Transverse colon (tissue), 4 donors: ENCODE measurements at regions not wholly inside any gene's neighbourhood (a gene's known extent, or its start where the extent isn't known, plus 50 kb on each side); places are given as distances from the start of the nearest gene placed in this dataset.

Experiments used
- DNase-seq: peaks from one replicate; pipeline ENCODE4 v3.0.0-alpha.2; 2019
- H3K27ac ChIP-seq, 4 donors: fragments of 200-600 bp; sonication (generic); 2 replicates each; pipeline ENCODE4 v1.5.1; 2016 to 2018; ENCODE audit warnings: inconsistent platforms in 4 of 4
- H3K27me3 ChIP-seq: fragments of 200-600 bp; sonication (generic); 2 replicates; pipeline ENCODE4 v1.5.1; 2017; ENCODE audit warnings: inconsistent platforms
- H3K36me3 ChIP-seq, 4 donors: fragments of 200-600 bp; sonication (generic); 2 replicates each; pipeline ENCODE4 v1.5.1; 2017 to 2019; ENCODE audit warnings: inconsistent platforms in 4 of 4
- H3K4me1 ChIP-seq, 4 donors: fragments of 200-600 bp; sonication (generic); 2 replicates each; pipeline ENCODE4 v1.5.1; 2017 to 2020; ENCODE audit warnings: inconsistent platforms in 4 of 4
- H3K4me3 ChIP-seq, 4 donors: fragments of 200-600 bp; sonication (generic); 1 replicate in 1 of 4; 2 replicates in 3 of 4; pipeline versions ENCODE4 v1.5.1 to v1.6.1; 2017 to 2019; ENCODE audit warnings: inconsistent platforms in 4 of 4
- H3K9me3 ChIP-seq, 2 donors: fragments of 200-600 bp; sonication (generic); 2 replicates each; pipeline ENCODE4 v1.5.1; 2017 to 2019; ENCODE audit warnings: inconsistent platforms in 2 of 2
- EP300 ChIP-seq: sonication (generic); formaldehyde crosslinking; IDR thresholded peaks from one replicate; pipeline ENCODE4 v1.6.1; 2017; ENCODE audit warnings: antibody characterized with exemption, low read depth
- POLR2A ChIP-seq: fragments of 450-650 bp; IDR thresholded peaks from one replicate; pipeline ENCODE4 v1.6.1; 2016; ENCODE audit warnings: antibody characterized with exemption, mild to moderate bottlenecking, moderate library complexity
- POLR2AphosphoS5 ChIP-seq, 3 donors: sonication (generic); formaldehyde crosslinking; IDR thresholded peaks; one replicate each; pipeline ENCODE4 v1.6.1; 2016; ENCODE audit warnings: antibody characterized with exemption in 3 of 3
- WGBS, 2 donors: methylation state at CpG; one replicate each; pipeline ENCODE4 v1.1.5; 2018; ENCODE audit warnings: low coverage in 1 of 2; 5-methylcytosine and 5-hydroxymethylcytosine counted together
- in situ Hi-C, 4 donors: fragments of 200-750 bp; cut with MboI; loops; one replicate each; pipeline versions ENCODE4 v1.15.0 to v1.15.1; 2017; ENCODE audit warnings: low sequenced_read_pairs in 3 of 4, low pct_ligation_motif_present in 1 of 4, low pct_unique_long_range_greater_than_20kb in 1 of 4
- intact Hi-C: fragments of 100-400 bp; cut with DNase I; formaldehyde crosslinking; loops from one replicate; pipeline ENCODE4 v1.15.1; 2023; ENCODE audit warnings: low total_unique reads
- TF ChIP-seq, protein P1 (sequence below), 5 experiments: fragments of 200-600 bp in 3 of 5; fragments of 450-650 bp in 2 of 5; sonication (generic) in 3 of 5; IDR thresholded peaks; 1 replicate in 2 of 5; 2 replicates in 3 of 5; pipeline ENCODE4 v1.5.1; 2016 to 2017; ENCODE audit warnings: antibody characterized with exemption in 5 of 5, inconsistent platforms in 3 of 5, mild to moderate bottlenecking in 2 of 5, moderate library complexity in 1 of 5

DNA sequence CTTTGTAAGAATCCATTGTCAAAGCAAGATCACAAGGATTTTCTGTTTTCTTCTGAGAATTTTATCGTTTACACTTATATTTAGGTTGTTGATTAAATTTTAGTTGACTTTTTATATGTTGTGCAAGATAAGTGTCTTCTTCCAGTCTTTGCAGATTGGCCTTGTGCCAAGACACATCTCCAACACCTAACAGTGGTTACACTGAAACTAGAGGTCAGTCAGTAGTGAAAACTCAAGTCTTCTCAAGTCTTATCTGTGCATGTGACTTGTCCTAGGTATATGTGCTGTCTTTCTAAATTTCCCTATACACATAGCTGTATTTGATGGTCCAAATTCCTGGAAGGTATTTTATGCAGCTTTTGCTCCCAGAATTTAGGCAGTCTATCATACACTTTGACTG, 1183.2 kb upstream of the B3GALT2 start:
- in situ Hi-C loops, result no loop called here
- H3K27ac ChIP-seq, result no peak overlapping the region
- H3K4me3 ChIP-seq, result no peak overlapping the region
- no peaks in the 10 kb centered on the region for H3K27me3 ChIP-seq
- no peaks in the 10 kb centered on the region for H3K36me3 ChIP-seq
- TF ChIP-seq POLR2A (no peak), EP300 (no peak)
- TF ChIP-seq, protein P1, sequence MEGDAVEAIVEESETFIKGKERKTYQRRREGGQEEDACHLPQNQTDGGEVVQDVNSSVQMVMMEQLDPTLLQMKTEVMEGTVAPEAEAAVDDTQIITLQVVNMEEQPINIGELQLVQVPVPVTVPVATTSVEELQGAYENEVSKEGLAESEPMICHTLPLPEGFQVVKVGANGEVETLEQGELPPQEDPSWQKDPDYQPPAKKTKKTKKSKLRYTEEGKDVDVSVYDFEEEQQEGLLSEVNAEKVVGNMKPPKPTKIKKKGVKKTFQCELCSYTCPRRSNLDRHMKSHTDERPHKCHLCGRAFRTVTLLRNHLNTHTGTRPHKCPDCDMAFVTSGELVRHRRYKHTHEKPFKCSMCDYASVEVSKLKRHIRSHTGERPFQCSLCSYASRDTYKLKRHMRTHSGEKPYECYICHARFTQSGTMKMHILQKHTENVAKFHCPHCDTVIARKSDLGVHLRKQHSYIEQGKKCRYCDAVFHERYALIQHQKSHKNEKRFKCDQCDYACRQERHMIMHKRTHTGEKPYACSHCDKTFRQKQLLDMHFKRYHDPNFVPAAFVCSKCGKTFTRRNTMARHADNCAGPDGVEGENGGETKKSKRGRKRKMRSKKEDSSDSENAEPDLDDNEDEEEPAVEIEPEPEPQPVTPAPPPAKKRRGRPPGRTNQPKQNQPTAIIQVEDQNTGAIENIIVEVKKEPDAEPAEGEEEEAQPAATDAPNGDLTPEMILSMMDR (IDR thresholded peaks at IDR 0.05), result no peak
- 83 to 88% methylated on average over 1 of the region's 1 CpG for WGBS, 2 donors
- H3K4me1 ChIP-seq, result no peaks in the 10 kb centered on the region
- intact Hi-C loops, result no loop called here
- no peaks in the 10 kb centered on the region for H3K9me3 ChIP-seq
- DNase-seq, result no peak

DNA sequence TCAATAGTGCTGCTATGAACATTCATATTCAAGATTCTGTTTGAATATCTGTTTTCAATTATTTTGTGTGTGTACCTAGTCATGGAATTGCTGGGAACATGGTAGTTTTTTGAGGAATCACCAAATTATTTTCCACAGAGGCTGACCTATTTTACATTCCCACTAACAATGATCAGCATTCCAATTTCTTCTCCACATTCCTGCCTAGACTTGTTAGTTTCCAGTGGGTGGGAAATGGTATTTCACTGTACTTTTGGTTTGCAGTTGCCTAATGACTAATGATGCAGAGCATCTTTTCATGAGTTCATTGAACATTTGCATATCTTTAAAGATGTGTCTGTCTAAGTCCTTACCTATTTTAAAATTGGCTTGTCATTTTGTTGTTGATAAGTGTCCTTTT, 1182.6 kb upstream of the B3GALT2 start:
- TF ChIP-seq EP300, result no peak
- TF ChIP-seq, protein P1 (IDR thresholded peaks at IDR 0.05), result no peak
- TF ChIP-seq POLR2AphosphoS5 (IDR thresholded peaks at IDR 0.05), result no peak
- no peak for TF ChIP-seq POLR2A
- H3K27me3 ChIP-seq, result no peaks in the 10 kb centered on the region
- no peaks in the 10 kb centered on the region for H3K9me3 ChIP-seq
- in situ Hi-C loops (no loop called here), intact Hi-C loops (no loop called here)
- no peaks in the 10 kb centered on the region for H3K4me1 ChIP-seq
- DNase-seq, result no peak
- H3K27ac ChIP-seq, result no peak overlapping the region
- H3K36me3 ChIP-seq, result no peaks in the 10 kb centered on the region
- H3K4me3 ChIP-seq, result no peak overlapping the region

DNA sequence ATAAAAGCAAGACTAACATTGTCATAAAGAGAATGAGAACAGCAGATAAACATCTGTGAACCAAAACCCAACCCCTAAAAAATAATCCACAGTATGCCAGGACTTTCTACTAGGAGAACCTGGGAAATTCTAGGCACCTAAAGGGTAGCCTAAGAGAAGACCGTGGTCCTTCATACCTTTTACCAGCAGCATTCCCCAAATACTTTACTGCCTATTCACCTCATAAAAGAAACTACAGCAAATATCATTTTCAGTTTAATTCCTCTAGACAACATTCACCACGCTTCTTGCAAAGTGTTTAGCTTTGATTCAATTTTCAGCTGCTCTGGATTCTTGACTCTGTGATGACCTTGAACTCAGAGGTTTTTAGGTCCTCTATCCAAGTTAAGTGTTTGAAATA, 1180.7 kb upstream of the B3GALT2 start:
- Histone ChIP-seq H3K27me3 (no peaks in the 10 kb centered on the region), H3K4me3 (no peak overlapping the region), H3K27ac (no peak overlapping the region), H3K4me1 (no peaks in the 10 kb centered on the region), H3K9me3 (no peaks in the 10 kb centered on the region), H3K36me3 (no peaks in the 10 kb centered on the region)
- intact Hi-C loops, result no loop called here
- TF ChIP-seq, protein P1 (IDR thresholded peaks at IDR 0.05), result no peak
- TF ChIP-seq EP300 (no peak), POLR2A (no peak), POLR2AphosphoS5 (IDR thresholded peaks at IDR 0.05) (no peak)
- in situ Hi-C loops, result no loop called here
- WGBS, 2 donors, result 70 to 81% methylated on average over 2 of the region's 2 CpGs
- DNase-seq, result no peak

GRCh38 chr1:194366705-194367104, 1180.3 kb upstream of the B3GALT2 start:
- Histone ChIP-seq H3K4me3 (no peak overlapping the region), H3K4me1 (no peaks in the 10 kb centered on the region), H3K27me3 (no peaks in the 10 kb centered on the region), H3K9me3 (no peaks in the 10 kb centered on the region), H3K36me3 (no peaks in the 10 kb centered on the region), H3K27ac (no peak overlapping the region)
- DNase-seq, result no peak
- TF ChIP-seq EP300, result no peak
- TF ChIP-seq POLR2A, result no peak
- TF ChIP-seq, protein P1 (IDR thresholded peaks at IDR 0.05), result no peak
- no peak for TF ChIP-seq POLR2AphosphoS5 (IDR thresholded peaks at IDR 0.05)
- intact Hi-C loops (no loop called here), in situ Hi-C loops (no loop called here)
- WGBS, 2 donors, result 33 to 91% methylated on average over 1 of the region's 1 CpG
